GM21515 (cell line): ENCODE measurements at regions not wholly inside any gene's neighbourhood (a gene's known extent, or its start where the extent isn't known, plus 50 kb on each side); places are given as distances from the start of the nearest gene placed in this dataset.
"Not testable (repeated sequence)": the region's sequence is repeated elsewhere in the genome, so short reads cannot be mapped to it uniquely, and the experiment has no call there.

Source experiments
- ATAC-seq: cut with Tn5 transposase; IDR thresholded peaks from one replicate; pipeline ENCODE4 v1.9.1; 2021; ENCODE audit not compliant: unreplicated experiment

GRCh38 chr9:65566018-65566417 lies 109.7 kb upstream of the ZNG1E start:
- not testable (repeated sequence) for ATAC-seq

DNA sequence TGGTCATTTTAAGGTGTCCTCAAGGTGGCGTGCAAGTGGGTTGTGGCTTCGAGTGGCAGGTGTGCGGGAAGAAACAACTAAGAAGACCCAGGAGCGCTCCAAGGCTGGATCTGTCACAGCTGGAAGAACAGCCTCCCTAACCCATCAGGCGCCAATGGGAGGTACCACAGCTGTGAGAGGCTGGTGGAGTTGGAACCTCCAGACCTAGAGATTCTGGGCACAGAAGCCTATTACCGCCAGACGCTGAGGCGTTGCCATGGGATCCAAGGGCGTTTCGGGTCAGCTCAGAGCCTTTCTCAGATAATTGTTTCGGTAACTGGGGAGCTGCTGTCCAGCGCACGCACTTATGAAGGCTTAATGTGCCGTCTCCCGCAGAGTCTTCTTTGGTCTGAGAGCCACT lies 156.7 kb upstream of the ZNG1E start:
- not testable (repeated sequence) for ATAC-seq

GRCh38 chr9:65514465-65514864 lies 161.3 kb upstream of the ZNG1E start:
- not testable (repeated sequence) for ATAC-seq

DNA sequence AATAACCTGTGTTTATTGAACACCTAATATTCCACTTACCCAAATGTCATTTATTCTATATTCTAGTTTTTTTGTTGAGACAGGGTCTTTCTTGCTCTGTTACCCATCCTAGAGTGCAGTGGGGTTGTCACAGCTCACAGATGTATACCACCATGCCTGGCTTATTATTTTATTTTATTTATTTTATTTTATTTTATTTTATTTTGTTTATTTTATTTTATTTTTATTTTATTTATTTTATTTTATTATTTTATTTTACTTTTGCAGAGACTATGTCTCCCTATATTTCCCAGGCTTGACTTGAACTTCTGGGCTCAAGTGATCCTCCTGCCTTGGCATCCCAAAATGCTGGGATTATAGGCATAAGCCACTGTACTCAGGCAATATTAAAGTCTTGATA lies 167.8 kb upstream of the ZNG1E start:
- ATAC-seq, result not testable (repeated sequence)

DNA sequence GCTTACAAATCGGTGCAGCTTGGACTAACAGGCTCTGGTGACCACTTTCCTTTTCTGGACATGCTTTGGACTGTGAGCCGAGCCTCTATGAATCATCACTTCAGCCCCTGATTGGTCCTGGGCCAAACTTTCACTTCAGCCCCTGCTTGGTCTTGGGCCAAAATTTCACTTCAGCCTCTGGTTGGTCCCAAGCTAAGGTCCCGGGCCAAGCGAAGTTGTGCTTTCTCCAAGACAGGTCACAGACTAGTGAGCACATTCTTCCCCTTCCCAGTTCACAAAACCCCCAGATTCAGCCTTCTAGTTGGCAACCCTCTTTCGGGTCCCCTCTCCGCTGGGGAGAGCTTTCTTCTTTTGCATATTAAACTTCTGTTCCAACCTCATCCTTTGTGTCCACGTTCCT lies 171.0 kb upstream of the ZNG1E start:
- ATAC-seq, result not testable (repeated sequence)

DNA sequence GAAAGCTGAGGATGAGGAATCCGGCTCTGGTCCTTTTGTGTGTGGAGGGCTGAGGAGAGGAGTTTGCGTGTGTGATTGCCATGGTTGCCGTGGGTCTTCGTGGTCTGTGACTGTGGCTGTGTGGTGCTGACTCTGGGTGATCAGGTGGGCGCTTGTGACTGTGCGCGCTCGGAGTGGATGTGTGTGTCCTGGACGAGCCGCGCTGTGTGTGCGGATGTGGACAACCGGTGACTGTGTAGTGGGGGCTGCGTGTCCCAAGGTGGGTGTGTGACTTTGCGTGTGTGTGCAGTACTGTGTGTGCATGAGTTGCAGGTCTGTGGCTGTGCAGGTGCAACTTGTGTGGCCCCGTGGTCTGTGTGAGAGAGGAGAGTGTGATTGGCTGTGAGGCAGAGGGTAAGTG lies 172.0 kb upstream of the ZNG1E start:
- ATAC-seq, result not testable (repeated sequence)

DNA sequence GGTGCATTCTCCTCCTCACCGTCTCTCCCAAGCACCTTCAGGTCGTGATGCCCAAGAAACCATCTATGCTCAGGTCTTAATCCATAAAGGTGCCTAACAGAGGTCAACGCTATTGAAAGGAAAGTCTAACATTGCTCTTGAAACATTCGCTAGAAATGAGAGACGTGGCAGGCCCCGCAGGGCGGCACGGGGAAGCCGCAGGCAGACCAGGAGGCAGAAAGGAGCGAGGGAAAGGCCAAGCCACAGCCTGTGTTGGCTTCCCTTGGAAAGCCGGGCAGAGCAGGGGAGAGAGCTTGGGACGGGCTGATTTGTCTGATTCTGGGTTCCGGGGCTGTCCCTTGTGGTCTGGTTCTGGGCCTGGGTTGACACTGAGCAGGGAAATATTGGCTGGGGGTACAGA lies 192.8 kb upstream of the ZNG1E start:
- not testable (repeated sequence) for ATAC-seq

GRCh38 chr9:65481291-65481690 lies 194.4 kb upstream of the ZNG1E start:
- ATAC-seq, result not testable (repeated sequence)

DNA sequence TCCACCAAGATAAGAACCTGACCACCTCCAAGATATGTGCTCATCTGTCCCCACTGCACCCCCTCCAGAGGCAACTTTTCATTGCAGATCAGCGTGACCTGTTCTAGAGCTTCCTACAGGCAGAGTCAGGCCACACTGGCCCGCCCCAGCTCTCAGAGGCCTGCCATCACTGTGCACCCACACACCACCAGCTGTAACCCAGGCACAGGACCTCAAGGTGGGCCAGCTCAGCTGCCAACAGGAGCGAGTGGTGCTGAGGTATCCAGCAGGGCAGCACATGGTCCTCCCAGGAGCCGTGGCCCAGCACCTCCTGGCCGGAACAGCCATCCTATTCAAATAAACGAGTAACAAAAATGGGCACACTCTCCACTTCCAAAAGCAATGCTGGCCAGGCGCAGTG lies 189.9 kb upstream of the FOXD4L5 start:
- ATAC-seq, result not testable (repeated sequence)

DNA sequence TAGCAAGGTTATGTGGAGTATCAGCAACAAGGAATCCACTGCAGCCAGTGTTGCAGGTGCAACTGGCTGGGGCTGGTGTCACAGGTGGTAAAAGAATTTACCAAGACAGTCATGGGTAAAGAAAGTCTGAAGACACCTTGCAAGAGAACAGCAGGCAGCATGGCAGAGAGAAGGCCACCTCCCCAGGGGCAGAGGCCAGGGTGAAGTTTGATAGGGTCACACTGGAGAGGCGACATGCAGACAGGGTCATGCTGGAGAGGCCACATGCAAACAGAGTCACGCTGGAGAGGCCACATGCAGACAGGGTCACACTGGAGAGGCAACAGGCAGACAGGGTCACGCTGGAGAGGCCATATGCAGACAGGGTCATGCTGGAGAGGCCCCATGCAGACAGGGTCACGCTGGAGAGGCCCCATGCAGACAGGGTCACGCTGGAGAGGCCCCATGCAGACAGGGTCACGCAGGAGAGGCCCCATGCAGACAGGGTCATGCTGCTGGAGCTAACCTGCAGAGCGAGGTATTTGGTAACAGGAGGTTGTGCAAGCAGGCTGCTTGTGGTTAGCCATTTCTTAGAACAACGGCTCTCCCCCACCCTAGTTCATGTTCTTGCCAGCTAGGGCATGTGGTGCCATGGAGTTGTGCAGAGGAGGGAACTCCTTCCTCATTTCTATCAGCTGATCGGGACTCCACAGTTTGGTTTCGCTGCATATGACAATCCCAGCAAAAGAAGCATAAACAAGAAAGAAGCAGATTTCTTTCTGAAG lies 188.2 kb upstream of the FOXD4L5 start:
- ATAC-seq, result not testable (repeated sequence)

DNA sequence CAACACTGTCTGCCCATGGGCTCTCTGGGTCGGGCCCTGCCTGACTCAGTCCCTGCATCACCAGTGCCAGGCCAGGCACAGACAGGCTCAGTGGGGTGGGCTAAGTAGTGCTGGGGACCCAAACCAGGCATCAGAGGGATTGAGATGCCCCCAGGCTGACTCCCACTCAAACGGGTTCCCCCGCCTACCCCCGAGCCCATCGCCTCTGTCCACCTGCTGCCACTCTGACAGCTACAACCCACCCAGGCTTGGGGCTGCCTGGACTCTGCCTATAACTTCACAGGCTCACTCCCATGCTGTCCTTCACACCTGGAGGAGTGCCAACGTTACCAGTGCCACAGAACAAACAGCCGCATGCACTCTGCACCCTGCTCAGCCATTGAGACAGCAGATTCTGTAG lies 186.1 kb upstream of the FOXD4L5 start:
- not testable (repeated sequence) for ATAC-seq

GRCh38 chr9:65466911-65467734 lies 182.1 kb upstream of the FOXD4L5 start:
- not testable (repeated sequence) for ATAC-seq

DNA sequence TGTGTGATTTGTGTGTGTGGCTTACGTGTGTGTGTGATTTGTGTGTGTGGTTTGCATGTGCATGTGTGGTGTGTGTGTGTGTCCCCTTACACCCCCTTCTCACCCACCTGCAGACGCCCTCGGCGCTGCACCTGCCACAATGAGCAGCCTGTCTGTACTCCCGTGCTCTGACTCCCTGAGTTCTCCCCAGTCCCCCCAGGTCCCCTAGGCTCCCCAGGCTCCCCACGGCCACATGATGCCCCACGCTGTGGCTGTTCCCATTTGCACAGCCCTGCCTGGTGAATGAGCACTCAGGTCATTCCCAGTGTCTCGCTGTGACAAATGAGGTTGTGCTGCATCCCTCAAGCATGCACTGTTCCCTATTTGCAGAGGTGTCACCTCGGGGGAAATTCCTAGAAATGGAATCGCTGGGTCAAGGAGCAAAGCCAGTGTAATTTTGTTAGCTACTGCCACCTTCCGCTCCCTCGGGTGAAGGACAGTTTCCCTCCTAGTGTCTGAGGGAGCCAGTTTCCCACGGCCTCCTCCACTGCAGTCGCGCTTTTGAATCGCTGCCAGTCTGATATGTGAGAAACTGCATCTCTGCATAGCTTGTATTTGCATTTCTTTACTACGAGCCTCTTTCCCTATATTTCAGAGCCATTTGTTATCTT lies 180.4 kb upstream of the FOXD4L5 start:
- ATAC-seq, result not testable (repeated sequence)

DNA sequence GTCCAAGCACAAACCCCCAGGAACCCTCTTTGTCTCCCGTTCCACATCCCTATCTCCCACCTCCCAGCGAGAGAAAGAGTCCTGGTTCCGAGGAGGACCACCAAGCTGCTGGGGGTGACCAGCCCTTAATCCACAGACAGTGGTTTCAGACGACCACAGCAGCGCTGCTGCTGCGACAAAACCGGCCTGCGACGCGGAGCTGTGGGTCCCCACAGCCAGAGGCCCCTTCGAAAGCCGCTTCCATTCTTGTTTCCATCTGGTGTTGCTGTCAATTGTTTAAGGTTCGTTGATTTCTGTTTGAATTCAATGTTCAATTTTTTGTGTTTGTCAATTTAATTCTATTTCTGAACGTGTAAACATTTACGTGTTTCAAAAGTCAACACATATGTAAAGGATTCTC lies 177.5 kb upstream of the FOXD4L5 start:
- not testable (repeated sequence) for ATAC-seq

- no peak for ATAC-seq
Observed at GRCh38 chr9:65459756-65460320, 174.8 kb upstream of the FOXD4L5 start.

- no peak for ATAC-seq
Observed at GRCh38 chr9:65458992-65459391, 174.0 kb upstream of the FOXD4L5 start.

GRCh38 chr9:65458465-65458864 lies 173.5 kb upstream of the FOXD4L5 start:
- ATAC-seq, result no peak

DNA sequence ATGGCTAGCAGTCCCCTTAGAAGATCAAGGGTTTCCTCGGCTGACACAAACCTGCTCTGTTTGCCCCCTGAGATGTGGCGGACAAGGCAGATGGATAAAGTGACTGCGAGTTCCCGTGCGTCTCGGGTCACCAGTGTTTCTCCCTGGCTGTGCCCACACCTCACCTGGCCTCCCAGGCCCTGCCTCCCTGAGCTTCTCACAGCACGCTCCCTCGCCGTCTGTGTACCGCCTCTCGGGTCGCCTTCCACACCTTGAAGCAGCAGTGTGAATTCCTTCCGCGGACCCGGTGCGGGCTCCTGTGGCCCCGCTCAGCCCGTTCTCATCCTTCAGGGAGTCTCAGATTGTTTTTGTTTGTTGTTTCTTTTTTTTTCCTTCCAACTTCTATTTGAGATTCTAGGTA lies 172.0 kb upstream of the FOXD4L5 start:
- not testable (repeated sequence) for ATAC-seq

DNA sequence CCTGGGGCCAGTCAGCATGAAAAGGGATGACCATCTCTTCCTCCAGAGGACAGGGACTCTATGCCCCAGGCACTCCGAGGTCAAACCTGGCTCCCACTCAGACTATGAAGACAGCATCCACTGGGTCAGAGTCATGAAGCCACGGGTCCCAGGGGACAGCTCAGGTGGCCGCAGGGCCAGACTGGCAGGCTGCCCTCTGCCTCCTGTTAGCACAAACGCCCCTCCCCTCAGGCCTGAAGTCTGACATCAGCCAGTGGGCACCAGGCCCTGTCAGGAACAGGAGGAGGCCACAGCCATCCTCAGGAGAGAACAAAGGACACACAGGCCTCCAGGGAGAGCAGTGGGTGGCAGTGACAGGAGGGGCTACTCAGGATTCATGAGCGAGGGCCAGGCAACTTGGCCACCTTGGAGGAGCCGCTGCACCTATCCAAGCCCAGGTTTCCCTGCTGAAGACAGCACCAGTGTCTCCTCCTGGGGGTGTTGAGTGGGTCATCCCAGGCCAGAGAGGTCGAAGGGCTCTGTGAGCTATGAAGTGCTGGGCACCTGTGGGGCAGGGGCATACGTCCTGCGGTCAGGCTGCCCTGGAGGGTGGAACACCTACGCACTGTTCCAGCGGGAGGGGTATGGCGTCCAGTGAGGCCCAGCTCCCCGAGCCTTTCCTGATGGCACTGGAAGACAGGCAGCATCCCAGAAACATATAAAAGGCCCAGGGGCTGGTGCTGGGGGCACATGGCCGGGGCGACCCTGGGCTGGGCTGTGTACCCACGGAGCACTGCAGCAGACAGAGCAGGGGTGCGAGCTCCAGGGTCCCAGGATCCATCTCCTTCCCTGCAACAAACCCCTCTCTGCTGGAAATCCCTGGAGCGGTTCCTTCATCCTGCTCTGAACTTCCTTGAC lies 171.0 kb upstream of the FOXD4L5 start:
- not testable (repeated sequence) for ATAC-seq

- not testable (repeated sequence) for ATAC-seq
Observed at GRCh38 chr9:65455136-65455535, 170.1 kb upstream of the FOXD4L5 start.
